ENCODE measurements at regions not wholly inside any gene's neighbourhood (a gene's known extent, or its start where the extent isn't known, plus 50 kb on each side); places are given as distances from the start of the nearest gene placed in this dataset.

DNA sequence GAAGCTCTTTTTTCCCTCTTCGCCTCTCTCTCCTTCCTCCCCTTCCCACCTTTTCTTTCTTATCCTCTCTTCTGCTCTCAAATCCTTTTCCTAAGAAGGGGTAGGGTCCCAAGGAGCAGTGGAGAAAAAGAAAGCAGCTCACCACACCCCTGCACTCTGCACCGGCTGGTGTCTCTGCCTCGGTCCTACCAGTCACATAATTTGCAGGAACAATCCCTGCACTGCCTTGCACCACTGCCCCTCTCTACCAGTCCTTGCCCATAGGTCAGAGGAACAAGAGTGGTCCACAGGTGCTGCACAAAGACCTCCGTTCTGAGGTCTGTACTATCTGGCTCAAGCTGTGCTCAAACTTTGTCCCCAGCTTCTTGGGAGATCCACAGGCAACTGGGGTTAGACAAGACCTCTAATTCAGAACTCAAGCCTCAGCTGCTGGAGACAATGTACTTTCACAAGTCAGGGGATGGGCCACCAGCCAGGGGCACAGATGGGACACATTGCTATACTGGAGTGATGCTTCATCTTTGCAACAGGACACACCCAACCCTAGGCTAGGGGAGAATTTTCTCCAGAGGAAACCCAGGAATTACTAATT is 125.4 kb upstream of the ZNF507 start:
- TF ChIP-seq, protein P1, sequence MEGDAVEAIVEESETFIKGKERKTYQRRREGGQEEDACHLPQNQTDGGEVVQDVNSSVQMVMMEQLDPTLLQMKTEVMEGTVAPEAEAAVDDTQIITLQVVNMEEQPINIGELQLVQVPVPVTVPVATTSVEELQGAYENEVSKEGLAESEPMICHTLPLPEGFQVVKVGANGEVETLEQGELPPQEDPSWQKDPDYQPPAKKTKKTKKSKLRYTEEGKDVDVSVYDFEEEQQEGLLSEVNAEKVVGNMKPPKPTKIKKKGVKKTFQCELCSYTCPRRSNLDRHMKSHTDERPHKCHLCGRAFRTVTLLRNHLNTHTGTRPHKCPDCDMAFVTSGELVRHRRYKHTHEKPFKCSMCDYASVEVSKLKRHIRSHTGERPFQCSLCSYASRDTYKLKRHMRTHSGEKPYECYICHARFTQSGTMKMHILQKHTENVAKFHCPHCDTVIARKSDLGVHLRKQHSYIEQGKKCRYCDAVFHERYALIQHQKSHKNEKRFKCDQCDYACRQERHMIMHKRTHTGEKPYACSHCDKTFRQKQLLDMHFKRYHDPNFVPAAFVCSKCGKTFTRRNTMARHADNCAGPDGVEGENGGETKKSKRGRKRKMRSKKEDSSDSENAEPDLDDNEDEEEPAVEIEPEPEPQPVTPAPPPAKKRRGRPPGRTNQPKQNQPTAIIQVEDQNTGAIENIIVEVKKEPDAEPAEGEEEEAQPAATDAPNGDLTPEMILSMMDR (IDR thresholded peaks at IDR 0.05): no peak
- TF ChIP-seq ZFX (IDR thresholded peaks at IDR 0.05; ENCODE audit: borderline replicate concordance): no peak
